Smooth muscle cell (in vitro differentiated cells): ENCODE measurements at regions not wholly inside any gene's neighbourhood (a gene's known extent, or its start where the extent isn't known, plus 50 kb on each side); places are given as distances from the start of the nearest gene placed in this dataset.
"Not testable (repeated sequence)": the region's sequence is repeated elsewhere in the genome, so short reads cannot be mapped to it uniquely, and the experiment has no call there.

Experiments
- DNase-seq: peaks from one replicate; lab custom pipeline; 2025; ENCODE audit not compliant: unreplicated experiment; lab: John Stamatoyannopoulos, UW
- H2AFZ ChIP-seq: fragments of 200-600 bp; sonication (generic); 2 replicates; pipeline ENCODE4 v1.6.0; 2016; ENCODE audit warnings: antibody characterized with exemption, low read depth, mild to moderate bottlenecking
- H3F3A ChIP-seq: fragments of 200-600 bp; sonication (generic); 2 replicates; pipeline ENCODE4 v1.6.0; 2017; ENCODE audit warnings: antibody characterized with exemption, low read depth
- H3K27ac ChIP-seq: fragments of 200-600 bp; sonication (generic); 2 replicates; pipeline ENCODE4 v1.5.1; 2016; ENCODE audit warnings: low read depth, mild to moderate bottlenecking
- H3K27me3 ChIP-seq: fragments of 200-600 bp; sonication (generic); 2 replicates; pipeline ENCODE4 v1.6.1; 2016; ENCODE audit warnings: low read depth, mild to moderate bottlenecking
- H3K36me3 ChIP-seq: fragments of 200-600 bp; sonication (generic); 2 replicates; pipeline ENCODE4 v1.5.1; 2016; ENCODE audit warnings: low read depth
- H3K4me1 ChIP-seq: fragments of 200-600 bp; sonication (generic); 2 replicates; pipeline ENCODE4 v1.5.1; 2016; ENCODE audit warnings: low read depth
- H3K4me2 ChIP-seq: fragments of 200-600 bp; sonication (generic); 2 replicates; pipeline ENCODE4 v1.6.0; 2016; ENCODE audit warnings: mild to moderate bottlenecking
- H3K4me3 ChIP-seq: fragments of 200-600 bp; sonication (generic); 2 replicates; pipeline ENCODE4 v1.5.1; 2016; ENCODE audit warnings: mild to moderate bottlenecking
- H3K79me2 ChIP-seq: fragments of 200-600 bp; sonication (generic); 2 replicates; pipeline ENCODE4 v1.6.0; 2016; ENCODE audit warnings: low read depth, mild to moderate bottlenecking
- H3K9ac ChIP-seq: fragments of 200-600 bp; sonication (generic); 2 replicates; pipeline ENCODE4 v1.6.0; 2016; ENCODE audit warnings: low read depth
- H3K9me3 ChIP-seq: fragments of 200-600 bp; sonication (generic); replicated peaks from 2 replicates; pipeline ENCODE4 v1.5.1; 2016; ENCODE audit warnings: low read depth
- H4K20me1 ChIP-seq: fragments of 200-600 bp; sonication (generic); 2 replicates; pipeline ENCODE4 v1.6.0; 2016; ENCODE audit warnings: low read depth
- CTCF ChIP-seq: fragments of 200-600 bp; sonication (generic); IDR thresholded peaks from 2 replicates; pipeline ENCODE4 v1.5.1; 2017; ENCODE audit warnings: borderline replicate concordance, mild to moderate bottlenecking, antibody characterized with exemption; ENCODE audit not compliant: insufficient read depth, poor library complexity, severe bottlenecking
- WGBS: methylation state at CpG from one replicate; pipeline ENCODE4 v1.1.7; 2016; ENCODE audit warnings: low lambda C conversion rate; 5-methylcytosine and 5-hydroxymethylcytosine counted together

- Histone ChIP-seq H3K4me2 (no peak overlapping the region), H3K4me1 (peaks cover 8% of the 10 kb centered on the region), H3K27ac (no peak overlapping the region), H3K27me3 (no peaks in the 10 kb centered on the region), H3K9me3 (no peaks in the 10 kb centered on the region), H3K9ac (no peak overlapping the region), H4K20me1 (no peaks in the 10 kb centered on the region), H3K36me3 (no peaks in the 10 kb centered on the region), H3K4me3 (no peak overlapping the region), H2AFZ (no peak overlapping the region), H3K79me2 (no peaks in the 10 kb centered on the region), H3F3A (no peaks in the 10 kb centered on the region)
- no peak for DNase-seq
- 94% methylated on average over 2 of the region's 2 CpGs for WGBS
- no peak for TF ChIP-seq CTCF
These were observed 204.5 kb upstream of the CXCR4 start for GRCh38 chr2:136322428-136322827.

GRCh38 chr2:136319651-136320050 lies 201.7 kb upstream of the CXCR4 start:
- Histone ChIP-seq H3K4me3 (no peak overlapping the region), H3K27ac (no peak overlapping the region), H2AFZ (no peak overlapping the region), H3K9ac (no peak overlapping the region), H3F3A (no peaks in the 10 kb centered on the region), H3K36me3 (no peaks in the 10 kb centered on the region), H3K9me3 (no peaks in the 10 kb centered on the region), H3K4me2 (no peak overlapping the region), H3K27me3 (no peaks in the 10 kb centered on the region), H3K79me2 (no peaks in the 10 kb centered on the region), H3K4me1 (peaks cover 7% of the 10 kb centered on the region), H4K20me1 (no peaks in the 10 kb centered on the region)
- DNase-seq, result no peak
- TF ChIP-seq CTCF, result no peak
- 84% methylated on average over 11 of the region's 11 CpGs for WGBS

- no peak overlapping the region for H3K4me2 ChIP-seq
- DNase-seq, result no peak
- no peak for TF ChIP-seq CTCF
- H3F3A ChIP-seq, result no peaks in the 10 kb centered on the region
- H3K27me3 ChIP-seq, result no peaks in the 10 kb centered on the region
- H3K4me3 ChIP-seq, result no peak overlapping the region
- H3K27ac ChIP-seq, result no peak overlapping the region
- no peaks in the 10 kb centered on the region for H3K36me3 ChIP-seq
- H2AFZ ChIP-seq, result no peak overlapping the region
- H3K79me2 ChIP-seq, result no peaks in the 10 kb centered on the region
- no peak overlapping the region for H3K9ac ChIP-seq
- 47% methylated on average over 2 of the region's 2 CpGs for WGBS
- no peaks in the 10 kb centered on the region for H3K9me3 ChIP-seq
- peaks cover 7% of the 10 kb centered on the region for H3K4me1 ChIP-seq
- no peaks in the 10 kb centered on the region for H4K20me1 ChIP-seq
These were observed 201.3 kb upstream of the CXCR4 start for GRCh38 chr2:136319237-136319636.

GRCh38 chr2:136314240-136314639 lies 196.3 kb upstream of the CXCR4 start:
- Histone ChIP-seq H4K20me1 (no peaks in the 10 kb centered on the region), H2AFZ (no peak overlapping the region), H3K27ac (no peak overlapping the region), H3K4me1 (peaks cover 3% of the 10 kb centered on the region), H3F3A (no peaks in the 10 kb centered on the region), H3K79me2 (no peaks in the 10 kb centered on the region), H3K27me3 (no peaks in the 10 kb centered on the region), H3K4me3 (no peak overlapping the region), H3K4me2 (no peak overlapping the region), H3K9ac (no peak overlapping the region), H3K9me3 (no peaks in the 10 kb centered on the region), H3K36me3 (no peaks in the 10 kb centered on the region)
- DNase-seq, result no peak
- no peak for TF ChIP-seq CTCF

- H3K4me2 ChIP-seq, H3K9me3 ChIP-seq, H3K36me3 ChIP-seq, H3K9ac ChIP-seq, H3K27me3 ChIP-seq, H2AFZ ChIP-seq, H3K27ac ChIP-seq, H3F3A ChIP-seq, H3K4me1 ChIP-seq, H3K79me2 ChIP-seq, H4K20me1 ChIP-seq, DNase-seq, H3K4me3 ChIP-seq: not testable (repeated sequence)
- 78% methylated on average over 1 of the region's 1 CpG for WGBS
These were observed 194.6 kb upstream of the CXCR4 start for GRCh38 chr2:136312568-136312967.
